Body of pancreas (tissue), 4 donors: ENCODE measurements at regions not wholly inside any gene's neighbourhood (a gene's known extent, or its start where the extent isn't known, plus 50 kb on each side); places are given as distances from the start of the nearest gene placed in this dataset.

Experiments
- ATAC-seq: fragments of 150-250 bp; one replicate; pipeline ENCODE4 v1.9.1; 2016
- DNase-seq, 4 donors: peaks; one replicate each; pipeline ENCODE4 v3.0.0-alpha.2; 2019
- H3K27ac ChIP-seq, 4 donors: fragments of 200-600 bp; sonication (generic); 1 replicate in 3 of 4; 2 replicates in 1 of 4; pipeline versions ENCODE4 v1.5.1 to v1.6.1; 2016 to 2019; ENCODE audit warnings: mild to moderate bottlenecking in 1 of 4, mixed read lengths in 1 of 4, moderate library complexity in 1 of 4
- H3K27me3 ChIP-seq, 2 donors: fragments of 200-600 bp; sonication (generic); one replicate each; pipeline ENCODE4 v1.6.0; 2016; ENCODE audit warnings: mild to moderate bottlenecking in 1 of 2
- H3K36me3 ChIP-seq, 2 donors: fragments of 200-600 bp; sonication (generic); replicated peaks in 1 of 2; 2 replicates each; pipeline ENCODE4 v1.5.1; 2016; ENCODE audit warnings: low read depth in 2 of 2; ENCODE audit not compliant: insufficient read depth in 1 of 2
- H3K4me1 ChIP-seq: fragments of 200-600 bp; sonication (generic); one replicate; pipeline ENCODE4 v1.6.0; 2016
- H3K4me3 ChIP-seq, 2 donors: fragments of 200-600 bp; sonication (generic); 1 replicate in 1 of 2; 2 replicates in 1 of 2; pipeline ENCODE4 v1.5.1; 2016 to 2019
- H3K9me3 ChIP-seq, 3 donors: fragments of 200-600 bp; sonication (generic); 1 replicate in 2 of 3; 2 replicates in 1 of 3; pipeline ENCODE4 v1.5.1; 2016
- CTCF ChIP-seq, 7 experiments: fragments of 450-650 bp in 4 of 7; fragments of 200-600 bp in 3 of 7; sonication (generic) in 3 of 7; IDR thresholded peaks; one replicate each; pipeline ENCODE4 v1.5.1; 2016 to 2019; ENCODE audit warnings: antibody characterized with exemption in 7 of 7
- POLR2A ChIP-seq, 3 donors: fragments of 450-650 bp; IDR thresholded peaks; one replicate each; pipeline ENCODE4 v1.6.1; 2016; ENCODE audit warnings: antibody characterized with exemption in 3 of 3, mild to moderate bottlenecking in 2 of 3
- WGBS, 2 donors: methylation state at CpG; one replicate each; pipeline ENCODE4 v1.1.5; 2017; 5-methylcytosine and 5-hydroxymethylcytosine counted together
- intact Hi-C: fragments of 100-400 bp; cut with DNase I; formaldehyde crosslinking; loops from one replicate; pipeline ENCODE4 v1.15.1; 2023

GRCh38 chr1:82318265-82318664, 517.5 kb downstream of the ADGRL2 start:
- intact Hi-C loops: no loop called here
- Histone ChIP-seq H3K27me3 (no peaks in the 10 kb centered on the region), H3K27ac (no peak overlapping the region), H3K4me1 (no peaks in the 10 kb centered on the region), H3K36me3 (no peaks in the 10 kb centered on the region), H3K4me3 (no peak overlapping the region), H3K9me3 (no peaks in the 10 kb centered on the region)
- DNase-seq (no peak), ATAC-seq (no peak)
- TF ChIP-seq CTCF (IDR thresholded peaks at IDR 0.05) (no peak), POLR2A (IDR thresholded peaks at IDR 0.05) (no peak)

- no peak overlapping the region for H3K27ac ChIP-seq
- intact Hi-C loops: no loop called here
- no peak for TF ChIP-seq POLR2A (IDR thresholded peaks at IDR 0.05)
- TF ChIP-seq CTCF (IDR thresholded peaks at IDR 0.05): no peak
- H3K4me3 ChIP-seq: no peak overlapping the region
- no peaks in the 10 kb centered on the region for H3K27me3 ChIP-seq
- no peaks in the 10 kb centered on the region for H3K9me3 ChIP-seq
- no peaks in the 10 kb centered on the region for H3K36me3 ChIP-seq
- ATAC-seq (no peak), DNase-seq (no peak)
- 79 to 80% methylated on average over 1 of the region's 1 CpG for WGBS, 2 donors
- H3K4me1 ChIP-seq: no peaks in the 10 kb centered on the region
These were observed 516.9 kb downstream of the ADGRL2 start for GRCh38 chr1:82317671-82318070.

- Histone ChIP-seq H3K4me3 (no peak overlapping the region), H3K36me3 (no peaks in the 10 kb centered on the region), H3K27ac (no peak overlapping the region), H3K4me1 (no peaks in the 10 kb centered on the region), H3K27me3 (no peaks in the 10 kb centered on the region), H3K9me3 (no peaks in the 10 kb centered on the region)
- ATAC-seq (peak; percentile 24), DNase-seq (no peak)
- TF ChIP-seq POLR2A (IDR thresholded peaks at IDR 0.05) (no peak), CTCF (IDR thresholded peaks at IDR 0.05) (no peak)
- 46 to 63% methylated on average over 2 of the region's 2 CpGs for WGBS, 2 donors
- intact Hi-C loops: no loop called here
These were observed 498.9 kb downstream of the ADGRL2 start for GRCh38 chr1:82299656-82300055.

- H3K27me3 ChIP-seq: no peaks in the 10 kb centered on the region
- no peak for TF ChIP-seq POLR2A (IDR thresholded peaks at IDR 0.05)
- TF ChIP-seq CTCF (IDR thresholded peaks at IDR 0.05): no peak
- no peaks in the 10 kb centered on the region for H3K9me3 ChIP-seq
- DNase-seq (no peak), ATAC-seq (no peak)
- WGBS, 2 donors: 62 to 64% methylated on average over 4 of the region's 4 CpGs
- H3K36me3 ChIP-seq: no peaks in the 10 kb centered on the region
- no peak overlapping the region for H3K27ac ChIP-seq
- intact Hi-C loops: no loop called here
- no peaks in the 10 kb centered on the region for H3K4me1 ChIP-seq
- no peak overlapping the region for H3K4me3 ChIP-seq
These were observed 498.3 kb downstream of the ADGRL2 start for GRCh38 chr1:82299056-82299455.

- Histone ChIP-seq H3K27me3 (no peaks in the 10 kb centered on the region), H3K4me1 (no peaks in the 10 kb centered on the region), H3K36me3 (no peaks in the 10 kb centered on the region), H3K27ac (no peak overlapping the region), H3K4me3 (no peak overlapping the region), H3K9me3 (no peaks in the 10 kb centered on the region)
- TF ChIP-seq CTCF (IDR thresholded peaks at IDR 0.05) (no peak), POLR2A (IDR thresholded peaks at IDR 0.05) (no peak)
- WGBS, 2 donors: 65 to 67% methylated on average over 9 of the region's 9 CpGs
- DNase-seq (no peak), ATAC-seq (no peak)
- intact Hi-C loops: no loop called here
These were observed 496.6 kb downstream of the ADGRL2 start for GRCh38 chr1:82297139-82297896.
